ENCODE measurements at regions not wholly inside any gene's neighbourhood (a gene's known extent, or its start where the extent isn't known, plus 50 kb on each side); places are given as distances from the start of the nearest gene placed in this dataset.

- Histone ChIP-seq H3K9me3 (replicated peaks in 1 of 2; ENCODE audit: control insufficient read depth in 1 of 2, insufficient read depth in 1 of 2, low read length in 2 of 2) (peaks cover 4 to 23% of the 10 kb centered on the region in 2 donors), H3K4me2 (replicated peaks; ENCODE audit: extremely low read depth, low read length, poor library complexity, severe bottlenecking) (no peak overlapping the region), H3K4me3 (replicated peaks in 1 of 3; ENCODE audit: low read depth in 2 of 3, low read length in 3 of 3) (no peak overlapping the region), H3K27me3 (ENCODE audit: control insufficient read depth in 2 of 2, insufficient read depth in 2 of 2, low read length in 2 of 2) (no peaks in the 10 kb centered on the region), H3K79me2 (ENCODE audit: insufficient read depth, low read length) (no peaks in the 10 kb centered on the region), H3K36me3 (replicated peaks in 1 of 2; ENCODE audit: control insufficient read depth in 1 of 2, insufficient read depth in 2 of 2, low read length in 2 of 2) (no peaks in the 10 kb centered on the region), H4K20me1 (ENCODE audit: insufficient read depth, low read length) (no peaks in the 10 kb centered on the region), H3K9ac (ENCODE audit: insufficient read depth, low read length, poor library complexity, severe bottlenecking) (no peak overlapping the region), H3K4me1 (ENCODE audit: control insufficient read depth in 1 of 2, insufficient read depth in 2 of 2, low read length in 2 of 2) (no peaks in the 10 kb centered on the region), H2AFZ (ENCODE audit: insufficient read depth, low read depth, low read length, poor library complexity, severe bottlenecking) (no peak overlapping the region), H3K27ac (ENCODE audit: low read depth in 1 of 2, low read length in 2 of 2) (no peak overlapping the region)
- intact Hi-C loops (cut with micrococcal nuclease), result no loop called here
- no peak for TF ChIP-seq CTCF (IDR thresholded peaks at IDR 0.05)
- Mint-ChIP-seq H3K27ac (no peak overlapping the region), H3K36me3 (no peaks in the 10 kb centered on the region), H3K4me3 (no peak overlapping the region), H3K4me1 (no peaks in the 10 kb centered on the region), H3K27me3 (ENCODE audit: low read depth in 3 of 3) (peaks cover 0 to 1% (median 0%) of the 10 kb centered on the region in 3 donors), H3K9me3 (peaks cover 0 to 22% (median 3%) of the 10 kb centered on the region in 7 donors)
- DNase-seq, result no peak
- WGBS (ENCODE audit: insufficient coverage), result 50% methylated on average over 2 of the region's 4 CpGs
Measured at GRCh38 chrX:80354966-80355465, 65.2 kb upstream of the TENT5D start.
